Colonic mucosa (tissue), 4 donors: ENCODE measurements at regions not wholly inside any gene's neighbourhood (a gene's known extent, or its start where the extent isn't known, plus 50 kb on each side); places are given as distances from the start of the nearest gene placed in this dataset.

Experiments used
- DNase-seq: peaks from one replicate; pipeline ENCODE4 v3.0.0-alpha.2; 2020
- H3K27ac ChIP-seq: fragments of 200-600 bp; one replicate; pipeline ENCODE4 v1.8.0; 2021
- H3K27me3 ChIP-seq: fragments of 200-600 bp; one replicate; pipeline ENCODE4 v1.8.0; 2021
- H3K36me3 ChIP-seq: fragments of 200-600 bp; one replicate; pipeline ENCODE4 v1.8.0; 2021
- H3K4me1 ChIP-seq: fragments of 200-600 bp; one replicate; pipeline ENCODE4 v1.8.0; 2021; ENCODE audit warnings: mild to moderate bottlenecking
- H3K4me3 ChIP-seq: fragments of 200-600 bp; one replicate; pipeline ENCODE4 v1.8.0; 2021
- H3K9ac ChIP-seq, 2 donors: one replicate each; pipeline ENCODE4 v1.7.0; 2013; ENCODE audit warnings: control low read depth in 2 of 2, low read depth in 2 of 2, low read length in 2 of 2
- H3K9me3 ChIP-seq: fragments of 200-600 bp; one replicate; pipeline ENCODE4 v1.8.0; 2021
- intact Hi-C: fragments of 100-400 bp; cut with DNase I; formaldehyde crosslinking; loops from one replicate; pipeline ENCODE4 v1.14.1; 2022
- TF ChIP-seq, protein P1 (sequence below): fragments of 200-600 bp; IDR thresholded peaks from one replicate; pipeline ENCODE4 v1.8.0; 2022; ENCODE audit warnings: antibody characterized with exemption, mild to moderate bottlenecking
- donor health status: healthy.
- donor health status: DM: no; HTN: no; CAD: no.
- donor health status: DM: no; HTN: no; CAD: no.

DNA sequence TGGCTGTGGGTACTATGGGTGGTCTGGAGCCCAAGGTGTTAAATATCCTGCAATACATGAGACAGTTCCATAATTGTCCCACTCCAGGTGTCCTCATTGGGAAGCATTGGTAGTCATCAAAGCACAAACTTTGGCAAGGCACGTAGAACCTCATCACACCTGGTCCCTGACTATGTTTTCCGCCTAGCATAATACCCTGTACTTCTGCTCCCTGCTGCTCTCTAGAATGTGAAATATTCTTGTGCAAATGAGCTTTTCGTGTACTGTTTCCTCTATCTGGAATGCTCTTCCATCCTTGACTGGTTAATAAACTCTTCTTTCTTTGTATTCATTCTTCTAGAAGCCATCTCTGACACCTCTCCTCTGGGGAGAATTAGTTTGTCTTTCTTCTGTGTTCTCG, 103.2 kb downstream of the EBLN2 start:
- Histone ChIP-seq H3K4me1 (no peaks in the 10 kb centered on the region), H3K4me3 (no peak overlapping the region), H3K36me3 (no peaks in the 10 kb centered on the region), H3K27ac (no peak overlapping the region), H3K9me3 (no peaks in the 10 kb centered on the region), H3K9ac (no peak overlapping the region), H3K27me3 (no peaks in the 10 kb centered on the region)
- no peak for DNase-seq
- intact Hi-C loops = no loop called here
- TF ChIP-seq, protein P1, sequence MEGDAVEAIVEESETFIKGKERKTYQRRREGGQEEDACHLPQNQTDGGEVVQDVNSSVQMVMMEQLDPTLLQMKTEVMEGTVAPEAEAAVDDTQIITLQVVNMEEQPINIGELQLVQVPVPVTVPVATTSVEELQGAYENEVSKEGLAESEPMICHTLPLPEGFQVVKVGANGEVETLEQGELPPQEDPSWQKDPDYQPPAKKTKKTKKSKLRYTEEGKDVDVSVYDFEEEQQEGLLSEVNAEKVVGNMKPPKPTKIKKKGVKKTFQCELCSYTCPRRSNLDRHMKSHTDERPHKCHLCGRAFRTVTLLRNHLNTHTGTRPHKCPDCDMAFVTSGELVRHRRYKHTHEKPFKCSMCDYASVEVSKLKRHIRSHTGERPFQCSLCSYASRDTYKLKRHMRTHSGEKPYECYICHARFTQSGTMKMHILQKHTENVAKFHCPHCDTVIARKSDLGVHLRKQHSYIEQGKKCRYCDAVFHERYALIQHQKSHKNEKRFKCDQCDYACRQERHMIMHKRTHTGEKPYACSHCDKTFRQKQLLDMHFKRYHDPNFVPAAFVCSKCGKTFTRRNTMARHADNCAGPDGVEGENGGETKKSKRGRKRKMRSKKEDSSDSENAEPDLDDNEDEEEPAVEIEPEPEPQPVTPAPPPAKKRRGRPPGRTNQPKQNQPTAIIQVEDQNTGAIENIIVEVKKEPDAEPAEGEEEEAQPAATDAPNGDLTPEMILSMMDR = no peak

DNA sequence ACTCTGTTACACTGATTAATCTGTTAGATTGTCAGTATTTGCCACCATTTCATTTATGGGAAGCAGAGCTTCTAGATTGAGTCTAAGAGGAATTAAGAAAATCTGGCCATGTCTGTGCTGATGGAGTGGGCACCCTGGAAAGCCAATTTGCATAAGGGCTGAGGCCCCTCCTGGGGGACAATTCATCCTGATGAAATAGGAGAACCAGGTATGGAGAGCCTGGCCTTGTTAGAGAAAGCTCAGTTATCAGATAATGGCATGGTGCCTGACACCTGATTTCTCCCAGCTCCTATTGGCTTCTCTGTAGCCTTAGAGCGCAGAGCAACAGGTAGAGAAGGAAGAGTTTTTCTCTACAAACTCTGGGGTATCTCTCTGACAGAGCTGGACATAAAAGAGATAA, 114.2 kb downstream of the EBLN2 start:
- no peaks in the 10 kb centered on the region for H3K36me3 ChIP-seq
- no peak overlapping the region for H3K27ac ChIP-seq
- no peaks in the 10 kb centered on the region for H3K9me3 ChIP-seq
- no peaks in the 10 kb centered on the region for H3K4me1 ChIP-seq
- no peaks in the 10 kb centered on the region for H3K27me3 ChIP-seq
- no peak overlapping the region for H3K4me3 ChIP-seq
- H3K9ac ChIP-seq = no peak overlapping the region
- DNase-seq = no peak
- intact Hi-C loops = no loop called here
- TF ChIP-seq, protein P1 = no peak

DNA sequence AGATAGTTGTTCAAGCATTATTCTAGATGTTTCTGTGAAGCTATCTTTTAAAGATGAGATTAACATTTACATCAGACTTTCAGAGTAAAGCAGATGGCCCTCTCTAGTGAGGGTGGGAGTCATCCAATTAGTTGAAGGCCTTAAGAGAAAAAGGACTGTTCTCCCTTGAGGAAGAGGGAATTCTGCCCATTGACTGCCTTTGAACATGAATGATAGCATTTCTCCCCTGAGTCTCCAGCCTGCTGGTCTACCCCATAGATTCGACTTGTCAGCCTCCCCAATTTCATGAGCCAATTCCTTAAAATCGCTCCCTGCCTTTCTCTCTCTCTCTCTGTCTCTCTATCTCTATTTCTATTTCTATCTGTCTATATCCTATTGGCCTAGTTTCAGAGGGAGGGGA, 115.5 kb downstream of the EBLN2 start:
- H3K4me1 ChIP-seq = no peaks in the 10 kb centered on the region
- H3K27me3 ChIP-seq = no peaks in the 10 kb centered on the region
- intact Hi-C loops = no loop called here
- H3K27ac ChIP-seq = no peak overlapping the region
- H3K4me3 ChIP-seq = no peak overlapping the region
- no peak for DNase-seq
- no peak overlapping the region for H3K9ac ChIP-seq
- H3K9me3 ChIP-seq = no peaks in the 10 kb centered on the region
- no peaks in the 10 kb centered on the region for H3K36me3 ChIP-seq
- TF ChIP-seq, protein P1 = no peak

DNA sequence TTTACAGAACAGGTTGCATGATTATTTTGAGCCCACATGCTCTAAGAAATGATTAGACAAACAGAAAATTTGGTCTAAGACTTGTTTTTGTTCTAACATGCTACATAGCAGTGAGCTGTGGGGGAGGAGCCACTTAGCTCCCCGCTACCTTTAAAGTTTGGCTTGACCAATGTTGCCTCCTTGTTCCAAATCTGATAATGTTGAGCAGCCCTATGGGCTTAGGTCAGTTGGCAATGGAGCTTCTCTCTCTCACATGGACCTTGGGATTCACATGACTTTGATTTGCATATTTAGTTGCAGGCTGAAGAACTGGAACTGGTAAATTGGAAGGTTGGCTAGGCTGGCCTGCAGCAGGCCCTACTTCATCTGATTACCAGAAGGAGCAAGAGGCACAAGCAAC, 116.4 kb downstream of the EBLN2 start:
- TF ChIP-seq, protein P1 = no peak
- no peak overlapping the region for H3K9ac ChIP-seq
- H3K9me3 ChIP-seq = no peaks in the 10 kb centered on the region
- intact Hi-C loops = no loop called here
- no peak overlapping the region for H3K27ac ChIP-seq
- no peaks in the 10 kb centered on the region for H3K27me3 ChIP-seq
- H3K36me3 ChIP-seq = no peaks in the 10 kb centered on the region
- H3K4me1 ChIP-seq = no peaks in the 10 kb centered on the region
- no peak overlapping the region for H3K4me3 ChIP-seq
- no peak for DNase-seq

DNA sequence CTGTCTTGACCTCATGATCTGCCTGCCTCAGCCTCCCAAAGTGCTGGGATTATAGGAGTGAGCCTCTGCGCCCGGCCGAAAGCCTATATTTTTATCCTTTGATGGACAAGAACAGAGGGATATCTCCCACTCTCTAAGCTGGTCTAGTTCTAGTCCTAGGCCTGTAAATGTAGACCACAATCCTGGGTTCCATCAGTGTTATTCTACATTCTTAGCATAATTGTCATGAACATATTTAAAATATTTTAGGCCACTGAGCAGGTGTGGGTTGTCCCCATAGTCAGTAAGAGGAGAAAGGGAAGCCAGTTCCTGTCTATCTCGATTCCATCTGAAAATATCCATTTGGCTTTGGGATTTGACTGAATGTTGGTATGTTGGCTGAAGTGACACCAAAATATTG, 118.1 kb downstream of the EBLN2 start:
- TF ChIP-seq, protein P1 = no peak
- H3K9ac ChIP-seq = no peak overlapping the region
- intact Hi-C loops = no loop called here
- H3K4me1 ChIP-seq = no peaks in the 10 kb centered on the region
- H3K36me3 ChIP-seq = no peaks in the 10 kb centered on the region
- H3K4me3 ChIP-seq = no peak overlapping the region
- DNase-seq = no peak
- H3K9me3 ChIP-seq = no peaks in the 10 kb centered on the region
- no peak overlapping the region for H3K27ac ChIP-seq
- no peaks in the 10 kb centered on the region for H3K27me3 ChIP-seq

DNA sequence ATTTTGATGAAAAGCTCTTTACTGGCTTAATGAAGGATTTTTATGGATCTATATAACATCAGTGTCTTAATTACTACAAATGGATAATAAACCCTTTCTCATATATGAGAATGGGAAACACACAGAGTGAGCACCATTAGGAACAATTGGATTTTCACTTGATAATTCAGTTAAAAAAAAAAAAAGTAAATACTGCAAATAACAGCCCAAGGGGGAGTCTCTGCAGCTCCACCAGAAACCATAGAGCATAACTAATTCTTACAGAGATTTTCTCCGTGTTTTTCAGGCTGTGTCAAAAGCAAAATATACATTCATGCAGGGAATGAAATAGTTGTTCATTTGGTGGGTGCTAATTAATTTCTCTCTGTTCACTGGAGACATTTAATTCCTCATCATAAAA, 125.3 kb downstream of the EBLN2 start:
- Histone ChIP-seq H3K36me3 (no peaks in the 10 kb centered on the region), H3K4me1 (no peaks in the 10 kb centered on the region), H3K9me3 (no peaks in the 10 kb centered on the region), H3K4me3 (no peak overlapping the region), H3K27ac (no peak overlapping the region), H3K9ac (no peak overlapping the region), H3K27me3 (peaks cover 3% of the 10 kb centered on the region)
- no peak for DNase-seq
- TF ChIP-seq, protein P1 = no peak
- intact Hi-C loops = no loop called here
